ENCODE measurements at regions not wholly inside any gene's neighbourhood (a gene's known extent, or its start where the extent isn't known, plus 50 kb on each side); places are given as distances from the start of the nearest gene placed in this dataset.
"Not testable (repeated sequence)": the region's sequence is repeated elsewhere in the genome, so short reads cannot be mapped to it uniquely, and the experiment has no call there.

DNA sequence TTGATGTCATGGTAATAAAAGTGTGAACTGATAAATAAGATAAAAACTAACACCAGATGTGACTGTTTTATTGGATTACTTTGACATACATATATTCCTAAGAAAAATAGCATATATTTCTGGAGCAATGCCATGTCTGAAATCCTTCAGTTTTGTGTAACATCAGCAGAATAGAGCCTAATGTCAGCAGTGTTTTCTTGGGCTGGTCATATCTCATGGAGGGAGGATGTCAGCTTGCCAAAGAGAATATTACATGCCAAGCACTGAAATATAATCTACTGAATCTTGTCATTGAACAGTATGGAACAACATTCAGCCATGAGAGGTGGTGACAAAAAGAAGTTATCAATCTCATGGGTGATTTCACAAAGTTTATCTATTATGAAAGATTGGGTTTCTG is 220.3 kb downstream of the KLHL28 start:
- Histone ChIP-seq H3K4me3 (no peak overlapping the region), H3K36me3 (no peaks in the 10 kb centered on the region), H3K27ac (no peak overlapping the region), H3K9me3 (no peaks in the 10 kb centered on the region), H3K27me3 (ENCODE audit: low read depth) (no peaks in the 10 kb centered on the region), H3K4me1 (no peaks in the 10 kb centered on the region)
- intact Hi-C loops (cut with DNase I) = no loop called here
- no peak for DNase-seq
- no peak for TF ChIP-seq CTCF (IDR thresholded peaks at IDR 0.05)
- ATAC-seq = no peak

DNA sequence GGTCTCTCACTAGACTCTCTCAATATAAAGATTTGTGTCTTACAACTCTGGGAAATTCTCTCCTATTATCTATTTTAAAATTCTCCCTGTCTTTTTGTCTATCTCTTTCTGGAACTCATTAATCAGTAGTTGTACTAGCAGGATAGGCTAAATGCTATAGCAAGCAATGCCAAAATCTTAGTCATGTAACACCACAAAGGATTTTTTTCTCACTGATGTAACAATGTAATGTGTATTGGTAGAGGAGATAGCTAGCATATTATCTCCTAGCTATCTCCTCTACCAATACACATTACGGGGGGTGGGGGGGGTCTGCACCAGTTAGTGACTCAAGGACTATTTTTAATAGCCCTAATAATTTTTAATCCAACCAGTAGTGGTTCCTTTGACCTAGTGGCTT is 225.4 kb downstream of the KLHL28 start:
- no peaks in the 10 kb centered on the region for H3K9me3 ChIP-seq
- intact Hi-C loops (cut with DNase I) = no loop called here
- no peak overlapping the region for H3K4me3 ChIP-seq
- H3K27ac ChIP-seq = no peak overlapping the region
- H3K27me3 ChIP-seq (ENCODE audit: low read depth) = no peaks in the 10 kb centered on the region
- no peak for TF ChIP-seq CTCF (IDR thresholded peaks at IDR 0.05)
- H3K4me1 ChIP-seq = no peaks in the 10 kb centered on the region
- no peak for ATAC-seq
- no peak for DNase-seq
- H3K36me3 ChIP-seq = no peaks in the 10 kb centered on the region

DNA sequence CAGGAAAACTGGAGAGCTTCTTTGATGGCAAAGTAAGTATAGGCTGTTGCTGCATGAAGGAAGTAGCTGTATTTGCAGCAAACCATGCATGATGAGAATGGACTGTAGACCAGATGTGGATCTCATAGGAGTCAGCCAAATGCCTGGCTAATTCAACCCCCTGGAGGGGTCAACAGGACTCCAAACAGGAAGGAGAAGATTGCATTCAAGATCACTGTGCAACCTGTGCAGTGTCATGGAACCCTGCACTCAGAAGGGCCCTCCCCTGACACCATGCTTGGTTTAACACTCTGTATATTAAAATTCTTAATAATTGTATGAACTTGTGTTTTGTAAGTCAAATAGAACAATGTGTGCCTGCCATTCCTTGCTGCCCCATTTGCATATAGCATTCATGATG is 225.1 kb upstream of the FSCB start:
- intact Hi-C loops (cut with DNase I) = no loop called here
- no peak for ATAC-seq
- H3K4me1 ChIP-seq = no peaks in the 10 kb centered on the region
- no peak for TF ChIP-seq CTCF (IDR thresholded peaks at IDR 0.05)
- no peaks in the 10 kb centered on the region for H3K36me3 ChIP-seq
- no peak overlapping the region for H3K27ac ChIP-seq
- H3K27me3 ChIP-seq (ENCODE audit: low read depth) = no peaks in the 10 kb centered on the region
- no peaks in the 10 kb centered on the region for H3K9me3 ChIP-seq
- no peak overlapping the region for H3K4me3 ChIP-seq
- no peak for DNase-seq

DNA sequence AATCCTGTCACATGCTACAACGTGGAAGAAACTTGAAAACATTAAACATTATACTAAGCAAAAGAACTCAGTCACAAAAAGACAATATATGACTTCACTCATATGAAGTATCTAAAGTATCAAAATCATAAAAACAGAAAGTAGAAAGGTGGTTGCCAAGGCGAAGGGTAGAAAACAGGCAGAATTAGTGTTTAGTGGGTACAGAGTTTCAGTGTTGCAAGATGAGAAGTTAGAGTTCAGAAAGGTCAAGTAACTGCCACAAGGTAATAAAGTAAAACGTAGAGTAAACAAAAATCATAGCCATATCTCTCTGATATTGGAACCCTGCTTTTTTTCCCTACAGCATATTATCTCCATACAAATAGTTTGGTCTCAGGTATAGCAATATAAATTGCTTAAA is 223.8 kb upstream of the FSCB start:
- DNase-seq (no peak), ATAC-seq (no peak)
- H3K4me1 ChIP-seq = no peaks in the 10 kb centered on the region
- no peaks in the 10 kb centered on the region for H3K36me3 ChIP-seq
- intact Hi-C loops (cut with DNase I) = no loop called here
- H3K9me3 ChIP-seq = no peaks in the 10 kb centered on the region
- TF ChIP-seq CTCF (IDR thresholded peaks at IDR 0.05) = no peak
- H3K27ac ChIP-seq = no peak overlapping the region
- H3K27me3 ChIP-seq (ENCODE audit: low read depth) = no peaks in the 10 kb centered on the region
- H3K4me3 ChIP-seq = no peak overlapping the region

GRCh38 chr14:44721395-44721794 is 214.3 kb upstream of the FSCB start:
- intact Hi-C loops (cut with DNase I); H3K27ac ChIP-seq; H3K36me3 ChIP-seq; H3K4me1 ChIP-seq; DNase-seq; ATAC-seq; H3K27me3 ChIP-seq (ENCODE audit: low read depth); H3K4me3 ChIP-seq: not testable (repeated sequence)
- peaks cover 12% of the 10 kb centered on the region for H3K9me3 ChIP-seq

- ATAC-seq (no peak), DNase-seq (no peak)
- no peak overlapping the region for H3K27ac ChIP-seq
- TF ChIP-seq CTCF (IDR thresholded peaks at IDR 0.05) = no peak
- intact Hi-C loops (cut with DNase I) = no loop called here
- no peaks in the 10 kb centered on the region for H3K27me3 ChIP-seq (ENCODE audit: low read depth)
- H3K36me3 ChIP-seq = no peaks in the 10 kb centered on the region
- peaks cover 12% of the 10 kb centered on the region for H3K9me3 ChIP-seq
- H3K4me1 ChIP-seq = no peaks in the 10 kb centered on the region
- no peak overlapping the region for H3K4me3 ChIP-seq
These were observed 213.6 kb upstream of the FSCB start for GRCh38 chr14:44720707-44721106.

Measured in lower lobe of right lung (tissue), 2 donors.